NCI-H748 treated with DMSO at 0.1 percent for 48 hours (cell line): ENCODE measurements at regions not wholly inside any gene's neighbourhood (a gene's known extent, or its start where the extent isn't known, plus 50 kb on each side); places are given as distances from the start of the nearest gene placed in this dataset.

Experiments used
- DNase-seq: peaks from one replicate; lab custom pipeline; 2025; lab: John Stamatoyannopoulos, UW

DNA sequence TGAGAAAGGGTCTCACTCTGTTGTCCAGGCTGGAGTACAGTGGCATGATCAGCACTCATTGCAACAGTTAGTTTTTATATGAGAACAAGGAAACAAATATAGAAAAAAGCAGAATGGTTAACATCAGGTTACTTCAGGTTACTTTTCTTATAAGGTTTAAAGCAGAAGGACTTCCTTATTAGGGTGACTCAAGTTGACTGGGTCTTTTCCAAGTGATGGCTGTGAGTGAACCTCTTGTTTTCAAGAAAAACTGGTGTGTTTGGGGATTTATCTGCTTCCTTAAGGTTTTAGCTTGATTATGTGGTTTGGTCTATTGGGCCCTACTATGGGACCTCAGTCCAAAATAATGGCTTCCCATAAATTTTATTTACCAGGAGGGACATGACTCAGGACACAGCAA lies 99.2 kb downstream of the ARRDC3 start:
- DNase-seq, result no peak

DNA sequence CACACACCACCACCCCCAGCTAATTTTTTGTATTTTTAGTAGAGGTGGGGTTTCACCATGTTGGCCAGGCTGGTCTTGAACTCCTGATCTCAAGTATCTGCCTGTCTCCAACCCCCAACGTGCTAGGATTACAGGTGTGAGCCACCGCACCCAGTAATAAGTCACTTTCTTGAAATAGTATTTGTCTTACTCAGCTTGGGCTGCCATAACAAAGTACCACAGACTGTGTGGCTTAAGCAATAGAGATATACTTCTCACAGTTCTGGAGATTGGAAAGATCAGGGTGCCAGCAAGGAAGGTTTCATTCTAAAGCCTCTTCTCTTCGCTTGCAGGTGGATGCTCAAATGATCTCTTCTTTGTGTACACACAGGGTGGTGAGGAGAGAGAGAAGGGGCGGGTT lies 99.8 kb downstream of the ARRDC3 start:
- no peak for DNase-seq

DNA sequence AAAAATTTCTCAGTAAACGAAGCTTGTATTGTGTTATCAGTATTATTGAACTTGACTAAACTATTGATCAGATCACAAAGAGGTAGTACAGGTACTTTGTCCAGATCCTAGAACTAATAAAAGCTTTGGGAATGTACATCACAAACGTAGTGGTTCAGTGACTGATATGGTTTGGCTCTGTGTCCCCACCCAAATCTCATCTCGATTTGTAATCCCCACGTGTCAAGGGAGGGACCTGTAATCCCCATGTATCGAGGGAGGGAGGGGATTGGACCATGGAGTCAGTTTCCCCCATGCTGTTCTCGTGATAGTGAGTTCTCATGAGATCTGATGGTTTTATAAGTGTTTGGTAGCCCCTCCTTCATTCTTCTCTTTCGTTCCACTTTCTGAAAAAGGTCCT lies 100.9 kb downstream of the ARRDC3 start:
- no peak for DNase-seq

DNA sequence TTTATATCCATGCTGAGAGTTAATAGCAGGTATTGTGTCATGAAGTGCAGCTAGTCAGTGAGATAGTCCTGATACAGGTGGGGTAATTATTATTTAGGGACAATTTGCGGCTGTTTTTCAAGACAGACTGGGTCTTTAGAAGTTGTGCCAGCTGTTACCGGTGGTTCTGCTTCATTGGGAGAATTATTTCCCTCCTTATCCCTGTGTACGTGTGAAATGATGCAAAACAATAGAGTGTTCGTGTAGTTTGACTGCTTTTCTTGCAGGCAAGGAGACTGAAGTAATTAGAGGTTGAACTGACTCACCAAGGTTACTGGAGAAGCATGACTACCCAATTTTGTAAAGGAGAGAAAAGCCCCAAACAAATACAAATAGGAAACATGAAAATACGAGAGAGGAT lies 101.7 kb downstream of the ARRDC3 start:
- DNase-seq, result peak; percentile 85

DNA sequence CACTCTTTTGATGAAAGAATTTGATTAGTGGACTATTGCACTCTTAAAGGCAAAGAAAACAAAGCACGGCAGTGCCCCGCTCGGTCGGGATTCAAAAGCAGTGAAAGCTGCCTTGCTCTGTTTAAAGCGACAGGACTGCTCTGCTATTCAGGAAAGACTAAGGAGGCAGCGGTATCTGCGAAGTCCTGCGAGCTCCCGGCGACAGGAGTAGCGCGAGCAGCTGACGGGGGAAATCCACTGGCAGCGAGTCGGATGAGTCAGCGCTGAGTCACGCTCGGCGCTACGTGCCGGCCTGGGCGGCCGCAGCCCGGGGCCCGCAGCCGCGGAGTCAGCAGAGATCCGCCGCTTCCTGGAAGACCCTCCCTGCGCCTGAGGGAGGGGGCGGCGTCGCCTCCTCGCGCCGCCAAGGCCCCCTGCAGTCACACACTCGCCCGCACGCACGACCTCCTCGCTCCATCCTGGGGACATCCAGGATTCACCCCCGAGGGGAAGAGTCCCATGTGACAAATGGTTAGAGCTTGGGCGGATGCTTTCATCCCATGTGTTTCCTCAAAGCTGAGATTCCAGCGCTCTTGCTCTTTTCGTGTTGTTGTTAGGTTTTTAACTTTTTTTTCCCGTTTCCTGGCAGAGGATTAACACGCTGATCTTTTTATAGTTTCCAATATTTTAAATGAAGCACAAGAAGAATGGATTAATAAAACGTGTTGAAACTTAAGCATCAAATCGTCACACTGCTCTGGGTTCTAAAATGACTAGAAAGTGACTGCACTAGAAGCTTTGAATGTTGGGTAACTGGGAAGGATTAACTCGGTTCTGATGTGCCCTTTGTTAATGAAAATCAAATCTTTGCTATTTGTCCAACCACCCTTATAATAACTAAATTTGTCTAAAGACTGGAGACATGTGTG lies 102.5 kb downstream of the ARRDC3 start:
- DNase-seq, result peak; percentile 85

DNA sequence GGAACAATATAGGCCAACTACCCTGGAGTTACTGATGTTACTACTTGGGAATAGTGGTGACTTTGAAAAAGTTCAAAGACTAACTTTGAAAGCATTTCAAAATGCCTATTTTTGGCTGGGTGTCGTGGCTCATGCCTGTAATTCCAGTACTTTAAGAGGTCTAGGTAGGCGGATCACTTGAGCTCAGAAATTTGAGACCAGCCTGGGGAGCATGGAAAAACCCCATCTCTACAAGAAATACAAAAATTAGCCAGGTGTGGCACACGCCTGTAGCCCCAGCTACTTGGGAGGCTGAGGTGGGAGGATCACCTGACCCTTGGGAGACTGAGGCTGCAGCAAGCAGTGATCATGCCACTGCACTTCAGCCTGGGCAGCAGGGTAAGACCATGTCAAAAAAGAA lies 105.3 kb downstream of the ARRDC3 start:
- no peak for DNase-seq

DNA sequence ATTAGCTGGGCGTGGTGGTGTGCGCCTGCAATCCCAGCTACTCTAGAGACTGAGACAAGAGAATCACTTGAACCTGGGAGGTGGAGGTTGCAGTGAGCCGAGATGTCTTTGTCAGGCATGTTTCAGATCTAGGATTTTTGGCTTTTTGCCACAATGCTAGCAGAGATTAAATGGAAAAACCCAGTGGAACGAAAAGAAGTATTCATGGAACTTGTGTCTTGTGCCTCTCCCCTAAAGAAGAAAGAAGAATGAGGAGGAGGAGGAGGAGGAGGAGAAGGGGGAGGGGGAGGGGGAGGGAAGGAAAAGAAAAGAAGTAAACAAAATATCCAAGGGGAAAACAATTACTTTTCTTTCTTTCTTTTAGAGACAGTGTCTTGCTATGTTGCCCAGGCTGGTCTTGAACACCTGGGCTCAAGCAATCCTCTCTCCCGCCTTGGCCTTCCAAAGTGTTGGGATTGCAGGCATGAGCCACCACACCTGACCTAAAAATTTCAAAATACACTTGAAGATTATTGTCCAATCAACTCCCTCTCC lies 106.0 kb downstream of the ARRDC3 start:
- DNase-seq, result no peak

DNA sequence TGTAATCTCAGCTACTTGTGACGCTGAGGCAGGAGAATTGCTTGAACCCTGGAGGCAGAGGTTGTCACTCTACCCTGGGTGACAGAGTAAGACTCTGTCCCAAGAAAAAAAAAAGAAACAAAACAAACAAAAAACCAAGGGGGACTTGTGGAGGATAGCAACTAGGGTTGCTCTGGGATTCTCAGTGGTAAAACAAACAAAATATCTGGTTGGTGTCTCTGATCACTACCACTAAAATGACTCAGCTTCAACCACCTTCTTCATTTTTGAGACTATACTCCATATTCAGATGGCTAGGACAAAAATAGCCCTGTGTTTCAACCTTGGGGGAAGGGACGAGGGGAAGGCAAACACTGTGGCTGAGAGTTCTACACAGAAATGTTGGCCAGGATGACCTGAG lies 110.3 kb downstream of the ARRDC3 start:
- DNase-seq, result no peak

DNA sequence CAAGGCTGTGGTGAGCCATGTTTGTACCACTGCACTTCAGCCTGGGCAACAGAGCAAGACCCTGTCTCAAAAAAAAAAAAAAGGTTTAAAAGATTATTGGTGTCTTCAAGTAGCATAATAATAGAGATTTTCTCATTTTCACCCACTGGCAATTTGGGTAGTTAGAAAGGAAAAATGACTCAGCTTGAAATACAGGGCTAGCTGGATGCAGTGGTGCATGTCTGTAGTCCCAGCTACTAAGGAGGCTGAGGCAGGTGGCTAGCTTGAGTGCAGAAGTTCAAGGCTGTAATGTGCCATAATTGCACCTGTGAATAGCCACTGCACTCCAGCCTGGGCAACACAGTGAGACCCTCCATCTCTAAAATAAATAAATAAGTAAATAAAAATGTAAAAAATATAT lies 111.1 kb downstream of the ARRDC3 start:
- no peak for DNase-seq

DNA sequence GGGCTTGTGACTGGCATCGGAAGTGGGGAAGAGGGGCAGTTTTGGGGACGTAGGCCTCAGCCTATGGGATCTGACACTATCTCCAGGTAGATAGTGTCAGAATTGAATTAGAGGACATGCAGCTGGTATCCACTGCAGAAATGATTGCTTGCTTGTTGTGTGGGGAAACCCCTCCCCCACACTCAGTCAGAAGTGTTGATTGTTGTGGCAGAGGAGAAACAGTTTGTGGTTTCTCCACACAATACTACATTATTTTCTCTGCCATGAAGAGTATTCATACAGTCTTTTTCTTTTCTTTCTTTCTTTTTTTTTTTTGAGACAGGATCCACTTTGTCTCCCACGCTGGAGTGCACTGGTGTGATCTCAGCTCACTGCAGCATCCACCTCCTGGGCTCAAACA lies 113.9 kb downstream of the ARRDC3 start:
- no peak for DNase-seq

DNA sequence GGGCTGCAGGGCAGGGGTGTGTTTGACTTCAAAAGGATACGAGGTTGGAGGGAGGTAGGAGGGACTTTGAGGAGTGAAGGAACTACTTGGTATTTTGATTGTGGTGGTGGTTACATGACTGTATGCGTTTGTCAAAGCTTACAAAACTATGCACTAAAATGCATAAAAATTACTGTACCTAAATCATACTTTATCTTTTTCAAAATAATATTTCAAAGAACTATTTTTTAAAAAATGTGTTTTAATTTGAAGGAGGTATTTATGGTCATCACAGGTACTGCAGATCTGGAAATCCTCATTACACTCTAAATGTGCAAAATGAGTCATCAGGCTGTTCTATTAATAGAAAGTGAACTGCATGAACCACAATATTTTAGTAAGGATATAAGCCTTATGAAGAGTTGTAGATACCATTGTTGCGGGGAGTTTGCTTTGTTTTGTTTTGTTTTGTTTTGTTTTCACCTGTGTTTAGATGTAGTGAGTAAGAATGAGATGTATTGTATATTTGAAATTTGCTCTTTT lies 116.9 kb downstream of the ARRDC3 start:
- DNase-seq, result no peak

DNA sequence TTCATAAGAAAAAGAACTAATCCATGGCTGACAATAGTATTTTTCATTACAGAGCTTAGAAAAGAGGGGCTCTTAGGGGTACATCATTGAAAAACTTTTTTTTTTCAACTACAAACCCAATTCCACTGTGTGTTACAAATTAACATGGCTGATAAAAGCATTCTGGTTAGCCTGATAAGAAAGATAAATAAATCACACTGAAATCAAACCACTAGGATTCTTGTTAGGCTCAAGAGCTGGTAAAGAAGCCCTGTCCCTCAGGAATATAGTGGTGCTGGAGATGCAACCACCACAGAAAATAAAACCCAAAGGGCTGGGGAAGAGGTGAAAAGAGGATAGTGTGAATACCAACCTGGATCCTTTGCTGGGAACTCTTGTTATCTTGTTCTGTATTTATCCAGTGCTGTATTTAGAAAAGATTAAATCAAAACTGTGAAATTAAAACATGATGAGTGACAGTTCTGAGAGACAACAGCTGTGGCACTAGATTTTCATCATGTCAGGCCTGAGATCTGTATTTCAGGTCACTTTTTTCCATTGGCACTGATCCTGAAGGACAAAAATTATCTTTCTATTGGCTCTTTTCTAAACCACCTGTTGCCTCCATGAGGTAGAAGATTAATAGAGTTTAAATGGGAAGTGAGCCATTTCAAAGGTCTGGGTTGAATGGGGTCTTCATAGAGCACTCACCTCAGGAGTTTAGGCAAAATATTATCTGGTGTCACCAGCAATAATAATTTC lies 118.6 kb downstream of the ARRDC3 start:
- no peak for DNase-seq

DNA sequence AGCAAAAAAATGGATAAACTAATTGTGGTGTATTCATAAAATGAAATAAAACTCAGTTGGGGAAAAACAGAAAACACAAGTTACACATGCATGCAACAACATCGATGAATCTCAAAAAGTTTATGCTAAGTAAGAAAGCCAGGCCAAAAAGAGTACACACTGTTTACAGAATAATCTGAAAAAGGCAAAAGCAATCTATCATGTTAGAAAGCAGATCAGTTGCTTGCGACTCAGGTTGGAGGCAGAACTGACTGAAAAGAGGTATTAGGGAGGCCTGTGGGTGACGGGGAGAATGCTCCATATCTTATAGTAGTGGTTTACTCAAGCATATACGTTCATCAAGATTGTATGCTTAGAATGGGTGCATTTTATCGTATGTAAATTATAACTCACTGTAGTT lies 119.2 kb downstream of the ARRDC3 start:
- no peak for DNase-seq

DNA sequence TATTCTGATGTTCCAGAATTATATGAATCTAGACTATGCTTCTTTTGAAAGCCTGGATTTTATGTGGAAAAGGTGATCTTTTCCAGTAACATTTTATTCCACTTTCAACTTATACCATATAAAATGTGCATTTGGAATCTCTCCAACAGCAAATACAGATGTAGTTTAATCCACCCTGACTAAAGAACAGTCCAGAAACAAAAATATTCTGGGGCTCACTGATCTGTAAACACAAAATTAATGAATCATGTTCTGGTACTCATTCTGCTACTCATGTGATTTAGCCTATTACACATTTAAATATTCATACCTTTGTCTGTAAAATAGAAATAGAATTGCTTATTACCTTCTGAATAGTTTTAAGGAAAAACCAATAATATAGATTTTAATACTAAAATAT lies 125.8 kb downstream of the ARRDC3 start:
- no peak for DNase-seq

DNA sequence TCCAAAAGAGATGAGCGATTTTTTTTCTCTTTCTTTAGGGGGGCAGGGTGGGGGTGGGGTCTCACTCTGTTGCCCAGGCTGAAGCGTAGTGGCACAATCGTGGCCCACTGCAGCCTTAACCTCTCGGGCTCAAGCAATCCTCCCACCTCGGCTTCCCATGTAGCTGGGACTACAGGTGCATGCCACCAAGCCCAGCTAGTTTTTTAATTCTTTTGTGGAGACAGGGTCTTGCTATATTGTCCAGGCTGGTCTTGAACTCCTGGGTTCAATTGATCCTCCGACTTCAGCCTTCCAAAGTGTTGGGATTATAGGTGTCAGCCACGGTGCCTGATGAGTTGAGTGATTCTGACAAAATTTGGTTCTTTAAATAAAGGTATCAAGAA lies 127.0 kb downstream of the ARRDC3 start:
- DNase-seq, result no peak

DNA sequence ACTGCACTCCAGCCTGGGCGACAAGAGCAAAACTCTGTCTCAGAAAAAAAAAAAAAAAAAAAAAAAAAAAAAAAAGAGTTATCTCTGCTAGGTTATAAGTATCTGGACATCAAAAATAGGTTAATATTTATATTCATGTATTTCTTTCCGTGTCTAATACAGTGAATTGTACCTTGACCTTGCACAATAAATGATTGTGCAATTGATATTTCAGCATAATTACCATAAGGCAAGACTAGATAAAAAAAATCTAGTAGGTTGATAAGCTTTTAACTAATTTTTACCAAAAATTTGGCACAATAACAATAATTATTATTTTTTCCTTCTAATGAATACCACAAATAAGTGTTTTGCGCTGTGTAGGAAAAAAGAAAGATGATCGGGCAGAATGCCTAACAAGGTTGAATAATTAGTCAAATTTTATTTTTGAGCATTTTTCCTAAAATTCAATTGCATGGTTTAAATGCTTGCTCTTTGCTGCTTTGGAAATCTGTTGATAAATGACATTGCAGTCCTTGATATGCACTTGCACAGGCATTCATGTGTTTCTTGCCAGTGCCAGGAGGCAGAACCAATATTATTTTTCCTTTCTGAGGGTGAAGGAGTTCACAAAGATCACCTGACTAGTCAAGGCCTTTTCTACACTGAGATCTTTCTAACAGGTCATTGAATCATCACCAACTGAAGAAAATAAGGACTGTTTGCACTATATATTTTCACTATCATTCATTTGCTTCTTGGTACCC lies 127.5 kb downstream of the ARRDC3 start:
- no peak for DNase-seq

DNA sequence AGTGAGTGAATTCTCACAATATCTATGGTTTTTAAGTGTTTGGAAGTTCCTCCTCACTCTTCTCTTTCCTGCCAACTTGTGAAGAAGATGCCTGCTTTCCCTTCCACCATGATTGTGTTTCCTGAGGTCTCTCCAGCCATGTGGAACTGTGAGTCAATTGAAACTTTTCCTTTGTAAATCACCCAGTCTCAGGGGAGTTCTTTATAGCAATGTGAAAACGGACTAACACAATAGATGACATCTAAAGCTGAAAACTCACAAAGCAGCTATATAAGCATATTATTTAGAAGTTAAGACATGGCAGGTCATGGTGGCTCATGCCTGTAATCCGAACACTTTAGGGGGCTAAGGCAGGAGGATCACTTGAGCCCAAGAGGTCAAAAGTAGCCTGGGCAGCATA lies 130.2 kb downstream of the ARRDC3 start:
- DNase-seq, result no peak

DNA sequence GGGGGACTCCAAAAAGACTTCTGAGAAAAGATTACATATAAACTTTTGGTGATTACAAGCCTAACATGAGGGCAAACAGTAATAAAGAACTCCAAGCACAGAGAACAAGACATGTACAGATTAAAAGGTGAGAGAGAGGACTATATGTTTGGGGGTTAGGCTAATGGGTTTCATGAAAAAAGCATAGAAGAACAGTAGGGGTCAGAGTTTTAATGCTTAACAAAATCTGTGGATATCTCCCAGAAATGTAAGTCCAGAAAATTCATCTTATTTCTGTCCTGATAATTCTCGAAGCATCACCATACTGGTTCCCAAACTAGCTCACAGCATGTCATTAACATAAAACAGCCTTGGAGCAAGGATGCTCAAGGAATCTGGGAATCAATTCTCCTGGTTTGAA lies 137.2 kb downstream of the ARRDC3 start:
- no peak for DNase-seq

DNA sequence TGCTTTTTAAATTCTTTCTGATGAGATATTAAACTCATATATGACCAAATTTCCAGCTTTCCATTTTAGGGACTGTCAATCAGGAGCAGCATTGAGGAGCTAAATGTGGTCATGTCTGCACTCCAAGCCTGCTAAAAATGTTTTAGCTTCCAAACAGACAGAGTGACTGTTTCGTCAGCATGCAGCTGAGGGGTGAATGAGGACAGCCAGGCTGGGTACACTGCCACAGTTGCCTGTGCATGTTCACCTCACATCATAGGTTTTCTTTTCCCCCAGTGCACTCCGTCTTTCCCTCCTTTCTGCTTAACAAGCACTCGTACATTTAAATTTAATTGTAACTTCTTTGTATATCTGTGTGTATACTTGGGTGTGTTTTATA lies 138.1 kb downstream of the ARRDC3 start:
- DNase-seq, result no peak

DNA sequence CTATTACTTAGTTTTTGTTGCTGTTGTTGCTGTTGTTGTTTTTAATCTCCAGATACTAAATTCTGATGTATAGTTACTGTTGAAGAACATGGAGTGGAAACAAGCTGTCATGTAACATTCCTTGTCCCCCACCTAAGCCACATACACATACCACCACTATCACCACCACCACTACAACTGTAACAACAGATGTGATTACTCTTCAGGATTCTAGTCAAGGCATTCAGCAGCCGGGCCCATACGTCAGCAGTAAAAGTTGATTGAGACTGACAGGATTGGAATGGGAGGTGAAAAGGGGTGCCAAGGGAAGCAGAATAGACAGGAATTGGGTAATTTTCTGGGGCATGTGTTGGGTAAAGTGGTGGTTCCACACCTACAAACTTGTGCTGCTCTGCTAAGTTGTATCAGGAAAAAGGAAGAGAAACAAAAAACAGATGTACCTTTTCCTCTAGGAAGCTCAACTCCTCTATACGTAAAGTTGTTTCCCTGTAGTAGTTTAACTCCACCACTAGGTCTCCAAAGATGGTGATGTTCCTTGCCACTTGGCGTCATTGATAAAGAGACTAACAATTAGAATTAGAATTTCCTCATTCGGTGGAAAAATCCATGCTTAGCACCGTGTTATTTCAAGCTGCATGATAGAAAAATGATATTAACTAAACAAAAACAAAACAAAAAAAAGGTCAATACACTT lies 138.6 kb downstream of the ARRDC3 start:
- no peak for DNase-seq

DNA sequence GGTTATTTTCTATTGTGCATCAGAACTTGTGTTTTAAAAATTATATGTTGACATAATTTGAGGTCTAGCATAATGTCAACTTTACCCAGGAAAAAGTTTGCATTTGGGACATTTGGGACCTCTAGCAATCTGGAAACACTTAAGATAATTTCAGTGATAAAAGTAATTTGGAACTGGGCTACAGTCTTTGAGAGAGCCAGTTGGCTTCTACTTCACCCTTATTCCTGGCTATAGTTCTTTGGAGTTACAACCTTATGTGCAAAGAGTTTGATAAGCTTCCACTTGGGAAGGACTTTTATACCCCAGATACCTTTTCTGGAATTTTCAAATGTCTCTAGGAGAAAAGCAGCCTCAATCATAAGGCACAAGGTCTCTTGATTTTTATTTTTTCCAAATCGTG lies 139.3 kb downstream of the ARRDC3 start:
- DNase-seq, result no peak

DNA sequence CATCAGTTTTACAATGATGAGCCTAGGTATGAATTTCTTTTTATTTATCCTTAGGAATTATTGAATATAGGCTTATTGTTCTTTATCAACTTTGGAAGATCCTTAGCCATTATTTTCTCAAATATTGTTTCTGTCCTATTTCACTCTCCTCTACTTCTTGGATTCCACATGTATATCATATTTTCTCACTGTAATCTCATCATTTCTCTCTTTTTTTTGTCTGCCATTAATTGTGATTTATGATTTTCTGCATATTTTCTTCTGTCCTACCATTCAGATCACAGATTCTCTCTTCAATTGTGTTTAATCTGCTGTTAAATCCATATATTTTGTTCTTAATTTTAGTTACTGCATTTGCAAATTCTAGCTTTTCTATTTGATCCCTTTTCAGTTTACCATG lies 139.8 kb downstream of the ARRDC3 start:
- no peak for DNase-seq
